ENCODE measurements at regions not wholly inside any gene's neighbourhood (a gene's known extent, or its start where the extent isn't known, plus 50 kb on each side); places are given as distances from the start of the nearest gene placed in this dataset.
"Not testable (repeated sequence)": the region's sequence is repeated elsewhere in the genome, so short reads cannot be mapped to it uniquely, and the experiment has no call there.

DNA sequence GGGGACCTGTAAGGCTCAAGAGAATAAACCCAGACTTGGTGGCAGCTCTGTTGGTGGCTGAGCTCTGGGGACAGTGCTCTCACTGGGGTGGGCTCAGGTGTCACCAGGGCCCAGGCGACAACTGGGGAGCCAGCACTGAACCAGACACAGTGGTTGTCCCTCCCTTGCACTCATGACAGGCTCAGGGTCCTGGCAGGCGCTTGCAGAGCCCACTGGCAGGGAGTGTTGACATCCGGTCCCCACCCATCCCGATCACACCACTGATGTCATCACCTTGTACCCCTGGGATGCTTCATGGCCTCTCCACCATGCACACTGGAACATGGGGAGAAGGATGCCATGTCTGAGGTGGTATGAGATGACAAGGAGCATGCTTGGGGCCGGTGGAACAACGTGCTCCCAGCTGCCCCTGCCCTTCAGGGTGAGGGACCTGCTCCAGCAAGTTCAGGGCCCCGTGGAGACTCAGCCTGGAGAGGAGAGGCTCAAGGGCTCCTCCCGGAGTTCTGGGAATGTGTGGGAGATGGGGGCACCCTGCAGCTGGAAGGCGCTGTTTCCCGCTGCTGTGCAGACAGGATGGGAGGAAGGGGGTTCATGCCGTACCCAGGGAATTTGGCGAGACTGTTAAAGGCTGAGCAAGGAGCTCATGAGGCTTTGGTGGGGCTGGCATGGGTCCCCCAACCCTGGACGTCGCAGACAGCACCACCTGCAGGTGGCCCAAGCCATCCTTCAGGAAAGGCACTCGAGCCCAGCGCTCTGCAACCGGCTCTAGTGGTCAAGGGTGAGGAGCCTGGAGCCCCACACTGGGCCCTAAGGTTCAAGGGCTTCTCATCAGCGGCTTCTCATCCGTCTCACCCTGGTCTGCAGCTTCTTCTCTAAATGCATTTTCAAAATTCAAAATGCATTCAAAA is 141.1 kb upstream of the ZNF469 start:
- not testable (repeated sequence) for DNase-seq (ENCODE audit: insufficient read length, low spot score); FAIRE-seq

DNA sequence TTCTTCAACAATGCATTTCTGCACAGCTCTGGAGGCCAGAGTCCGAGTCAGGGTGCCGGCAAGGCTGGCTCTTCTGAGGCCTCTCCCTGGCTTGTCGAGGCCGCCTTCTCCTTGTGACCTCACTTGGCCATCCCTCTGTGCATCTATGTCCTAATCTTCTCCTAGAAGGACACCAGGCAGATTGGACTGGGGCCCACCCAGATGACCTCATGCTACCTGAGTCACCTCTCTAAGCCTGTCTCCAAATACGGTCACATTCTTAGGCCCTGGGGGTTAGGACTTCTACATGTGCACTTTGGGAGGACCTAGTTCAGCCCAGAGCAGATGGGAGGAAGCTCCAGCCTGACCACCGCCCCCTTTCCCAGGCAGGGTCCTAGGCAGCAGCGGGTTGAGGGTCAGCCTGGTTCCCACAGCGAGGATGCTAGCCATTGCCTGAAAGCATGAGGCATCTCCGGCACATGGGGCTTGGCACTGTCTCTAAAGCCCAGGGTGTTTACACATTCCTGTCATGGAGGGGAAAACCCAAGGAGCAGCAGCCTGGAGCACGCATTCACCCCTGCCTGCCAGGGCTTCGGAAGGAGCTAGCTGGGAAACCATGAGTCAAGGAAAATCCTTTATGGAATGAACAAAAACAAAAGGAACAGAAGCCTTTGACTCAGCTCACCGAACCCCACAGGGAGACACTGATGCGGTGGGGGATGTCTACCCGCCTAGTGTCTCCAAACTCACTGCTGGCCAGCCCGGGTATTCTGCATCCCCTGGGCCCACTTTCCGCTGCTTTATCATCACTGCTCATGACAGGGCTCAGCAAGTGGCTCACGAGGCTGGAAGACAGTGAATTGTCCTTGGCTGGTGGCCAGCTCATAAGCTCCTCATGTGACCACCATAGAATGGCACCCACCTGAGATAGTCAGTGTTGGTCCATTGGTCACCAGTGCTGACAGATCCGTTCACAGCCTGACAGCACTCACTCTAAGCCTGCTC is 140.2 kb upstream of the ZNF469 start:
- not testable (repeated sequence) for DNase-seq (ENCODE audit: insufficient read length, low spot score); FAIRE-seq

DNA sequence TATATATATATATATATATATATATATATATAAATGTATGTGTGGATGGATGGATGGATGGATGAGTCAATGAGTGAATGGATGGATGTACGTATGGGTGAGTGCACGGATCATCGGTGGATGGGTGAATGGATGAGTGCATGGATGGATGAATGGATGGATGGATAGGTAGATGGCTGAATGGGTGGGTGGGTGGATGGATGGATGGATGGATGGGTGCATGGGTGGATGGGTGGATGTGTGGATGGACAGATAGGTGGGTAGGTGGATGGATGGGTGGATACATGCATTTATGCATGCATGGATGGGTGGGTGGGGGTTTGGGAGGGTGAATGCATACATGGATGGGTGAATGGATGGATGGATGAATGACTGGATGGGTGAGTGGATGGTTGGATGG is 138.8 kb upstream of the ZNF469 start:
- FAIRE-seq; DNase-seq (ENCODE audit: insufficient read length, low spot score): not testable (repeated sequence)

DNA sequence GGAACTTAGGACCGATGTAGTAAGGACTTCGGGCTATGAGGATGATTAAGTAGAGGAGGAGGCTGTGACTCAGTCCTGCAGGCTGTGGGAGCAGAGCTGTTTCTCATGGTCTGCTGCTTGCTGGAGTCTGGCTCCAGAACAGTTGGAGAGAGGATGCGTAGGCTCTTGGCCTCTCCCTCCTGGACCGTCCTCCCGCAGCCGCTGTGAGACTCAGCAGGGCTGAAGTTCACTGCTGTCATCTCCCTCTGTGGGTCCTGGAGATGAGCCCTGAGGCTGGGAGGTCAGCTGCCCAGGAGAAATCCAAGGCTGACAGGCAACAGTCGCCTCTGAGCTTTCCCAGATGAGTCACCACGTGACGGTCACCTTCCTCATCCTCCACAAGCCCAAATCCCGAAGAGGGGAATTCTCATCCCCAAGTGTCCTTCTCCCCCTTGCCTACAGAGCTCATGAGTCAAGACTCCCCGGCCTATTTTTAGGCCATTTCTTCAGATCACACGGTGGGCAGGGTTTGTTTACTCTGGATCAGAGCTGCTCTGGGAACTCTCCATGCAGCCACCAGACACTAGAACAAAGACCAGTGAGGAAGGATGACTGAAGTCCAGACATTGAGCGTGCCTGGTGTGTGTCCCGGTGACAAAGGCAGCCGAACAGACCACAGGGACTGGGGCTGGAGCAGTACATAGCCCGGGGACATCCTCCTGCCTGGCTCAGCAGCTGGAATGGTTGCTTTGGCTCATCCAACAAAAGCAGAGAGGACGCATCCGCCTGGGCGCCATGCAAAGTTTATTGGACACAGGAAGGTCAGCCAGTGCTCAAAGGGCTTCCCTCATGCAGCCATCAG is 137.3 kb upstream of the ZNF469 start:
- not testable (repeated sequence) for FAIRE-seq; DNase-seq (ENCODE audit: insufficient read length, low spot score)

DNA sequence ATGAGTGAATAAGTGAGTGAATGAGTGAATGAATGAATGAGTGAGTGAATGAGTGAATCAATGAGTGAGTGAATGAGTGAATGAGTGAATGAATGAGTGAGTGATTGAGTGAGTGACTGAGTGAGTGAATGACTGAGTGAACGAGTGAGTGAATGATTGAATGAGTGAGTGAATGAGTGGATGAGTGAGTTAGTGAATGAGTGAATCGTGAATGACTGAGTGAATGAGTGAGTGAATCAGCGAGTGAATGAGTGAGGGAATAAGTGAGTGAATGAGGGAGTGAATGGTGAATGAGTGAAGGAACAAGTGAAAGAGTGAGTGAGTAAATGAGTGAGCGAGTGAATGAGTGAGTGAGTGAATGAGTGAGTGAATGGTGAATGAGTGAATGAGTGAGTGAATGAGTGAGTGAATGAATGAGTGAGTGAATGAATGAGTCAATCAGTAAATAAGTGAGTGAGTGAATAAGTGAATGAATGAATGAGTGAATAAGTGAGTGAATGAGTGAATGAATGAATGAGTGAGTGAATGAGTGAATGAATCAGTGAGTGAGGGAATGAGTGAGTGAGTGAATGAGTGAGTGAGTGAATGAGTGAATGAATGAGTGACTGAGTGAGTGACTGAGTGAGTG is 135.7 kb upstream of the ZNF469 start:
- DNase-seq (ENCODE audit: insufficient read length, low spot score); FAIRE-seq: not testable (repeated sequence)

DNA sequence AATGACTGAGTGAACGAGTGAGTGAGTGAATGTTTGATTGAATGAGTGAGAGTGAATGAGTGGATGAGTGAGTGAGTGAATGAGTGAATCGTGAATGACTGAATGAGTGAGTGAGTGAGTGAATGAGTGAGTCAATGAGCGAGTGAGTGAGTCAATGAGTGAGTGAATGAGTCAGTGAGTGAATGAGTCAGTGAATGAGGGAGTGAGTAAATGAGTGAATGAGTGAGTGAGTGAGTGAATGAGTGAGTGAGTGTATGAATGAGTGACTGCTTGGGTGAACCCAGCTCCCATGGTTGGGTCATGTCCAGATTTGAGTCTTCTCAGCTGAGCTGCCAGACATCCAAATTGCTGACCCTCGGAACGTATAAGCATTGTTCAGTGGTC is 135.2 kb upstream of the ZNF469 start:
- not testable (repeated sequence) for DNase-seq (ENCODE audit: insufficient read length, low spot score); FAIRE-seq

DNA sequence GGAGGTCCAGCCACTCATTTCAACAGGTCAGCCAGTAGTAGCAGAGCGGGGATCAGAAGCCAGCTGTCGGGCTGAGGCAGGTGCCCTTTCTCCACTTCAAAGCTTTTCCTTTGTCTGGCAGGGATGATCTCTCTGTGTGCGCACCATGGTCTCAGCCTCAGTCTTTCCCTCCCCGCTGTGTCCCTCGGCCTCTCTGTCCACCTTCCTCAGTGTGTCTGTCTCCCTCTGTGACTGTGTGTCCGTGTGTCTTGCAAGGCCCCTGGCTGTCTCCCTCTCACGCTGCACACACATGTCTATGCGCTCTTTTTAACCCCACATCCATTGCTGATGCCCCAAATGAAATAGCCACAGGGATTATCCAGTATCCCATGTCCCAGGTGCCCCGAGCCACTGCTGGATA is 134.0 kb upstream of the ZNF469 start:
- DNase-seq (ENCODE audit: insufficient read length, low spot score); FAIRE-seq: not testable (repeated sequence)

DNA sequence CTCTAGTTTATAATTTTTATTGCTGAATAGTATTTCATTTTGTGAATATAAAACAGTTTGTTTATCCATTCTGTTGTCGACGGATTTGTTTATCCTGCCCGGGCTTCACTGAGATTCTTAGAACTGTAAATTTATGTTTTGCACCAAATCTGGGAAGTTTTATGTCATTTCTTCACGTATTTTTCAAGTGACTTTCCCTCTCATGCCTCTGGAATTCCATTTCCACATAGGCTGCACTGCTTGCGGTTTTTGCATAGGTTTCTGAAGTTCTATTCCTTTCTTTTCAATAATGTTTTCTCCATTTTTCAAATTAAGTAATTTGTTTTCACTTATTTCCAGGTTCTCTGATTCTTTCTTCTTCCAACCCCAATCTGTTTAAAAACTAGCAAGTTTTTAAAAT is 132.4 kb upstream of the ZNF469 start:
- not testable (repeated sequence) for FAIRE-seq; DNase-seq (ENCODE audit: insufficient read length, low spot score)

DNA sequence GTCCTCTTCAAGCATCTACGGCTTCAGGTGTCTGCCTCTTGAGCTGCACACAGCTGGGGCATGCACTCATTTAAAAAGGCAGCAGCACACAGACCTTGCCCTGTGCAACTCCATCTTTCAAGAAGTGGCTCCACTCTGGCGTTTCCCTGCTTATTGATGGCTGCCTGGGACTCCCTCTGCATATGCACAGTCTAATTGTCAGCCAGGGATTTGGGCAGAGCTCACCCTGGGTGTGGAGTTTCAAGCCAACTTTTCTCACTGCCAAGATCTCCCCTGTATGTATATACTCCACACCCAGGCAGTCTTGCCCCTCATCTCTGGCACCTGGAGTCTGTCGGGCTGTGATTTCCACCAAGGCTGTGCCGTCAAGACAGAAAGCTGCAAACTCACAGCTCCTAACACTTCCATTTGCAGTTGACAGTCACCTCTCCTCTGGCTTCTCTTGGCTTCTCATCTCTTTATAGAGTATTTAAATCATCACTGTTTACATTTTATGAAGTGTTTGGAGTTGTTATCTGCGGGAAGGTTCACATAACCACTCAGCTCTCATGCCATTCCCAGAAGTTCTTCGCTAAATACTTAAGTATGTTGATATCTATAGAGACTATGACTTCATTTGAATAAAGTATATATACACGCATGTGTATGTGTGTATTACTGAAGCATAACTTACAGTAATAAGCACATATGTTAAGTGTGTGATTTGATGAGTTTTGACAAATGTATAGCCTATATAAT is 130.5 kb upstream of the ZNF469 start:
- not testable (repeated sequence) for DNase-seq (ENCODE audit: insufficient read length, low spot score); FAIRE-seq

GRCh38 chr16:88258141-88258540 is 124.6 kb upstream of the ZNF469 start:
- DNase-seq (ENCODE audit: insufficient read length, low spot score); FAIRE-seq: not testable (repeated sequence)

DNA sequence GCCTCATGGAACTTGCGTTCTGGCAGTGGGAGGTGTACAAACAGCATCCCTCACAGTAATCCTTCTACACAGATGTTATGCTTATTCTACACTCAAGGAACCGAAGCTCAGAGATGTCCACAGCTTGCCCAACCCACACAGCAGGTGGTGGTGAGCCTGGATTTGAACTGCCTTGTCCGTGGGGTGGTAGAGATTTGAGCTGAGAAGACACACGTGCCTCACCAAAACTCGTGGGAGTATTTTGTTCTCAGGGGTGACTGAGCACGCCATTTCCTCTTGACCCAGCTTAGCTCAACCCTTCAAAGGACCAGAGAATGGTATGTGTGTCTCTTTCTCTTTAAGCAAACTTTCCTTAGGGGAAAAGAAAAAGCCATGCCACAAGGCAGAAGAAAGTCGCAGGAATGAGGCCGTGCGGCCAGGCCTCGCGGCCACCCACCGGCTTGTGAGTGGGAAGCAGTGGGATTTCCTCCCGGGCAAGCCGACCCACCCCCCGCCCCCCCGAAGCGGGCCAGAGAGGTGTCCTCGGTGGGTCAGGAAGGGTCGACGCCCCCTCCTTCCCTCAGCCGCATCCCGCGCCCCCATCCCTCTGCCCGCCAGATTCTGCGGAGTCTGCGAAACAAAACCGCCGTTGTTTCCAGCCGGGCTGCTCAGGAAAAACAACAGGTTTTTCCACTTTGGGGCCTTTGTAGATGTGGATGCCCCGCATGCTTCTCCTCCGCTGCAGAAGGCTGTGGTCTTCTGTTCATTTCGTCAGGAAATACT is 123.8 kb upstream of the ZNF469 start:
- not testable (repeated sequence) for FAIRE-seq; DNase-seq (ENCODE audit: insufficient read length, low spot score)

- FAIRE-seq; DNase-seq (ENCODE audit: insufficient read length, low spot score): not testable (repeated sequence)
These were observed 123.2 kb upstream of the ZNF469 start for GRCh38 chr16:88259538-88259937.

GRCh38 chr16:88260146-88260545 is 122.6 kb upstream of the ZNF469 start:
- not testable (repeated sequence) for DNase-seq (ENCODE audit: insufficient read length, low spot score); FAIRE-seq

DNA sequence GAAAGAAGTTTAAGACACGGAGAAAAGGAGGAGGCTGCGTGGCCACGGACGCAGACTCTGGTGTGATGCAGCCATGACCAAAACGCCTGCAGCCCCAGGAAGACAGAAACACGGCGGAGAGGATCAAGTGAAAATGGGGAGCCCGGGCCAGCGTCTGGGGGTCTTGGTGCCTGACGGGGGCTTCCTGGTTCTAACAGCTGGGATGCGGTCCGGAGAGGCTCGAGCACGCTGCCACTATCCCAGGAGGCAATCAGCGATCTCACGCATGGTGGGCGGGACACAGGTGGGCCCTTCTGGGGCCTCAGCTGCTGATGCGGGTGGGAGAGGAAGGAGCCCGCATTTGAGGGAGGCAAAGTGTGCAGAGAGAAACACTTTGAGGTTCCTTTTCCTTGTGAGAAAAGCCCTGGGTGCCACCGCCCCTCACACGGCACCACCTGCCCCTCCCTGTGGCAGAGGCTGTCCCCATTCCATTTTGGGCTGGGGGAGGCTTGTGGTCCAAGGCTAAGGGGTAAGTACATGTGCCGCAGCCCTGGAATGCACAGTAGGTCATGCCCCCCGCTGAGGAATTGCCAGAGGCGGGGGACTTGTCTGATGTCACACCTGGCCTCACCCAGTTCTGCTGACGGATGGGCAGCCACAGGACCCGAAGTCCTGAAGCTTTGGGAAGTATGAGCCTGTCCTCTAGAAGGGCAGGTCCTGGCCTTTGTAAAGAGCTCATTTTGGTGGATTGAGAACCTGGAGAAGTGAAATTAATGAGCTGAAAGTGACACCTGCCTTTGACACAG is 121.7 kb upstream of the ZNF469 start:
- FAIRE-seq; DNase-seq (ENCODE audit: insufficient read length, low spot score): not testable (repeated sequence)

- DNase-seq (ENCODE audit: insufficient read length, low spot score); FAIRE-seq: not testable (repeated sequence)
These were observed 120.7 kb upstream of the ZNF469 start for GRCh38 chr16:88261814-88262605.

All from D721Med (cell line).